ENCODE measurements at regions not wholly inside any gene's neighbourhood (a gene's known extent, or its start where the extent isn't known, plus 50 kb on each side); places are given as distances from the start of the nearest gene placed in this dataset.

- TF ChIP-seq CTCF (IDR thresholded peaks at IDR 0.05; ENCODE audit: low read depth, low read length) (no peak), MAX (IDR thresholded peaks at IDR 0.05; ENCODE audit: low read depth, low read length) (no peak), POLR2A (IDR thresholded peaks at IDR 0.05; ENCODE audit: extremely low read depth, insufficient read length) (no peak), MYC (IDR thresholded peaks at IDR 0.05; ENCODE audit: low read depth, low read length) (no peak)
Observed at GRCh38 chr16:6646891-6647290, 685.8 kb upstream of the RBFOX1 start.
